ENCODE measurements at regions not wholly inside any gene's neighbourhood (a gene's known extent, or its start where the extent isn't known, plus 50 kb on each side); places are given as distances from the start of the nearest gene placed in this dataset.

- no peak for TF ChIP-seq SPI1 (IDR thresholded peaks at IDR 0.05; ENCODE audit: borderline replicate concordance, low read depth)
- TF ChIP-seq GABPA (IDR thresholded peaks at IDR 0.05; ENCODE audit: low read depth) = no peak
- TF ChIP-seq CTCF (IDR thresholded peaks at IDR 0.05; ENCODE audit: insufficient read depth, low read length) = no peak
- TF ChIP-seq POLR2AphosphoS5 (IDR thresholded peaks at IDR 0.05; ENCODE audit: low read depth) = no peak
- TF ChIP-seq REST (IDR thresholded peaks at IDR 0.05; ENCODE audit: insufficient replicate concordance, low read depth) = no peak
- H3K27me3 ChIP-seq (ENCODE audit: insufficient read depth, poor library complexity, severe bottlenecking) = no peaks in the 10 kb centered on the region
- DNase-seq (ENCODE audit: low read depth in 1 of 2, low spot score in 1 of 2) = no peak
- H3K4me3 ChIP-seq (replicated peaks; ENCODE audit: insufficient read depth, low read length) = no peak overlapping the region
- H3K27ac ChIP-seq (replicated peaks) = no peak overlapping the region
Measured at GRCh38 chr3:105944276-105944675, 75.5 kb upstream of the CBLB start.

- no peak for DNase-seq (ENCODE audit: low read depth in 1 of 2, low spot score in 1 of 2)
- H3K27me3 ChIP-seq (ENCODE audit: insufficient read depth, poor library complexity, severe bottlenecking) = no peaks in the 10 kb centered on the region
- no peak overlapping the region for H3K4me3 ChIP-seq (replicated peaks; ENCODE audit: insufficient read depth, low read length)
- TF ChIP-seq POLR2AphosphoS5 (IDR thresholded peaks at IDR 0.05; ENCODE audit: low read depth) (no peak), GABPA (IDR thresholded peaks at IDR 0.05; ENCODE audit: low read depth) (no peak)
- no peak overlapping the region for H3K27ac ChIP-seq (replicated peaks)
Measured at GRCh38 chr3:105944721-105945120, 75.9 kb upstream of the CBLB start.

GRCh38 chr3:105948101-105948500 is 79.3 kb upstream of the CBLB start:
- TF ChIP-seq CTCF (IDR thresholded peaks at IDR 0.05; ENCODE audit: insufficient read depth, low read length) (no peak), SPI1 (IDR thresholded peaks at IDR 0.05; ENCODE audit: borderline replicate concordance, low read depth) (no peak), REST (IDR thresholded peaks at IDR 0.05; ENCODE audit: insufficient replicate concordance, low read depth) (no peak), POLR2AphosphoS5 (IDR thresholded peaks at IDR 0.05; ENCODE audit: low read depth) (no peak), GABPA (IDR thresholded peaks at IDR 0.05; ENCODE audit: low read depth) (no peak)
- no peak overlapping the region for H3K4me3 ChIP-seq (replicated peaks; ENCODE audit: insufficient read depth, low read length)
- no peak for DNase-seq (ENCODE audit: low read depth in 1 of 2, low spot score in 1 of 2)
- H3K27me3 ChIP-seq (ENCODE audit: insufficient read depth, poor library complexity, severe bottlenecking) = no peaks in the 10 kb centered on the region
- H3K27ac ChIP-seq (replicated peaks) = no peak overlapping the region

- TF ChIP-seq REST (IDR thresholded peaks at IDR 0.05; ENCODE audit: insufficient replicate concordance, low read depth) (no peak), CTCF (IDR thresholded peaks at IDR 0.05; ENCODE audit: insufficient read depth, low read length) (no peak), SPI1 (IDR thresholded peaks at IDR 0.05; ENCODE audit: borderline replicate concordance, low read depth) (no peak), GABPA (IDR thresholded peaks at IDR 0.05; ENCODE audit: low read depth) (no peak), POLR2AphosphoS5 (IDR thresholded peaks at IDR 0.05; ENCODE audit: low read depth) (no peak)
- no peak overlapping the region for H3K27ac ChIP-seq (replicated peaks)
- no peaks in the 10 kb centered on the region for H3K27me3 ChIP-seq (ENCODE audit: insufficient read depth, poor library complexity, severe bottlenecking)
- no peak for DNase-seq (ENCODE audit: low read depth in 1 of 2, low spot score in 1 of 2)
- H3K4me3 ChIP-seq (replicated peaks; ENCODE audit: insufficient read depth, low read length) = no peak overlapping the region
Measured at GRCh38 chr3:105950881-105951600, 82.2 kb upstream of the CBLB start.

Data from HL-60 (cell line).